ENCODE measurements at regions not wholly inside any gene's neighbourhood (a gene's known extent, or its start where the extent isn't known, plus 50 kb on each side); places are given as distances from the start of the nearest gene placed in this dataset.

DNA sequence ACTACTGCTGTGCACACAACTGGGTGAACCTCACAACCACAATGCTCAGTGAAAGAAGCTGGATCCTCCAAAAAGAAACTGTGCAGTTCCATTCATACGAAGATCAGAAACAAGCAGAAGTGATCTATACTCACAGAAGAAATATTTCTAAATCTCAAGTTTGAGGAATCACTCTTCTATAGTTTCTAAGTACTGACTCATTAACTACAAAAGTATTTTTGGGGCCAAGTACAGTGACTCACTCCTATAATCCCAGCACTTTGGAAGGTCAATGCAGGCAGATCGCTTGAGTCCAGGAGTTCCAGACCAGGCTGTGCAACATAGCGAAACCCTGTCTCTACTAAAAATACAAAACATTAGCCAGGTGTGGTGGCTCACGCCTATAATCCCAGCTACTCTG, 51.3 kb upstream of the RELL1 start:
- peak; percentile 3 for DNase-seq (ENCODE audit: low read depth)
